Activated CD4-positive, CD25-positive, alpha-beta regulatory T cell treated with anti-CD3 and anti-CD28 coated beads, Interleukin-2, amount 50 U/mL, for 24 hours (primary cell): ENCODE measurements at regions not wholly inside any gene's neighbourhood (a gene's known extent, or its start where the extent isn't known, plus 50 kb on each side); places are given as distances from the start of the nearest gene placed in this dataset.

Experiments
- ATAC-seq, 2 donors: fragments of 150-1000 bp; cut with Tn5 transposase; one replicate each; pipeline ENCODE4 v1.10.0; 2021; ENCODE audit warnings: mild to moderate bottlenecking in 1 of 2, moderate library complexity in 1 of 2

GRCh38 chr9:82231411-82231810 is 242.8 kb downstream of the SPATA31D1 start:
- ATAC-seq, result no peak

- no peak for ATAC-seq
These were observed 245.8 kb downstream of the SPATA31D1 start for GRCh38 chr9:82234160-82234943.

- no peak for ATAC-seq
These were observed 253.9 kb downstream of the SPATA31D1 start for GRCh38 chr9:82242285-82242963.

GRCh38 chr9:82247318-82247717 is 258.7 kb downstream of the SPATA31D1 start:
- no peak for ATAC-seq

GRCh38 chr9:82252116-82252515 is 263.5 kb downstream of the SPATA31D1 start:
- ATAC-seq, result no peak

GRCh38 chr9:82254646-82255367 is 266.2 kb downstream of the SPATA31D1 start:
- no peak for ATAC-seq

- no peak for ATAC-seq
These were observed 267.1 kb downstream of the SPATA31D1 start for GRCh38 chr9:82255481-82256176.

- no peak for ATAC-seq
These were observed 272.1 kb downstream of the SPATA31D1 start for GRCh38 chr9:82260691-82261090.

- no peak for ATAC-seq
These were observed 275.0 kb downstream of the SPATA31D1 start for GRCh38 chr9:82263619-82264018.

- ATAC-seq, result no peak
These were observed 282.6 kb downstream of the SPATA31D1 start for GRCh38 chr9:82271106-82271561.

GRCh38 chr9:82273121-82273520 is 284.5 kb downstream of the SPATA31D1 start:
- no peak for ATAC-seq

- ATAC-seq, result no peak
These were observed 286.8 kb downstream of the SPATA31D1 start for GRCh38 chr9:82275258-82275927.

GRCh38 chr9:82281066-82281465 is 292.5 kb downstream of the SPATA31D1 start:
- no peak for ATAC-seq

GRCh38 chr9:82284758-82285157 is 296.2 kb downstream of the SPATA31D1 start:
- ATAC-seq, result no peak

GRCh38 chr9:82295181-82295580 is 306.6 kb downstream of the SPATA31D1 start:
- ATAC-seq, result no peak

GRCh38 chr9:82299870-82300269 is 311.3 kb downstream of the SPATA31D1 start:
- no peak for ATAC-seq

- no peak for ATAC-seq
These were observed 314.5 kb downstream of the SPATA31D1 start for GRCh38 chr9:82302968-82303655.

GRCh38 chr9:82308836-82309235 is 320.3 kb downstream of the SPATA31D1 start:
- no peak for ATAC-seq

GRCh38 chr9:82313697-82314096 is 325.1 kb downstream of the SPATA31D1 start:
- ATAC-seq, result no peak

- no peak for ATAC-seq
These were observed 332.0 kb downstream of the SPATA31D1 start for GRCh38 chr9:82320566-82320965.

GRCh38 chr9:82325907-82326306 is 337.3 kb downstream of the SPATA31D1 start:
- no peak for ATAC-seq

GRCh38 chr9:82327641-82328040 is 339.1 kb downstream of the SPATA31D1 start:
- no peak for ATAC-seq
